Neural cell (in vitro differentiated cells): ENCODE measurements at regions not wholly inside any gene's neighbourhood (a gene's known extent, or its start where the extent isn't known, plus 50 kb on each side); places are given as distances from the start of the nearest gene placed in this dataset.

Source experiments
- H2AFZ ChIP-seq: fragments of 200-600, 300-800 bp; sonication (generic), shearing (Covaris generic); 2 replicates; pipeline ENCODE4 v1.6.0; 2014; ENCODE audit warnings: low read depth, mild to moderate bottlenecking, antibody characterized with exemption, low read length, moderate library complexity
- H3F3A ChIP-seq: fragments of 200-600 bp; shearing (Covaris generic); 2 replicates; pipeline ENCODE4 v1.6.1; 2016; ENCODE audit warnings: mild to moderate bottlenecking, moderate library complexity, mixed read lengths, antibody characterized with exemption, low read length; ENCODE audit not compliant: insufficient read depth, poor library complexity, severe bottlenecking
- H3K27ac ChIP-seq: fragments of 200-600, 300-800 bp; sonication (generic), shearing (Covaris generic); 2 replicates; pipeline ENCODE4 v1.5.1; 2014; ENCODE audit warnings: mild to moderate bottlenecking, low read length, moderate library complexity
- H3K27me3 ChIP-seq: fragments of 300-800, 200-600 bp; sonication (generic), shearing (Covaris generic); 2 replicates; pipeline ENCODE4 v1.6.0; 2014; ENCODE audit warnings: mild to moderate bottlenecking, low read depth, low read length, moderate library complexity; ENCODE audit not compliant: insufficient read depth
- H3K36me3 ChIP-seq: fragments of 300-800, 200-600 bp; sonication (generic), shearing (Covaris generic); 2 replicates; pipeline ENCODE4 v1.5.1; 2014; ENCODE audit warnings: mild to moderate bottlenecking, antibody characterized with exemption, low read length, moderate library complexity; ENCODE audit not compliant: insufficient read depth
- H3K4me2 ChIP-seq: fragments of 300-800, 200-600 bp; sonication (generic), shearing (Covaris generic); 2 replicates; pipeline ENCODE4 v1.6.0; 2014; ENCODE audit warnings: mild to moderate bottlenecking, low read length
- H3K4me3 ChIP-seq: fragments of 300-800, 200-600 bp; sonication (generic), shearing (Covaris generic); 2 replicates; pipeline ENCODE4 v1.5.1; 2014; ENCODE audit warnings: mild to moderate bottlenecking, low read length, moderate library complexity
- H3K79me2 ChIP-seq: fragments of 200-600 bp; shearing (Covaris generic); replicated peaks from 2 replicates; pipeline ENCODE4 v1.6.0; 2014; ENCODE audit warnings: mild to moderate bottlenecking, low read length, moderate library complexity; ENCODE audit not compliant: insufficient read depth
- H3K9ac ChIP-seq: fragments of 300-800, 200-600 bp; sonication (generic), shearing (Covaris generic); 2 replicates; pipeline ENCODE4 v1.6.1; 2016; ENCODE audit warnings: mild to moderate bottlenecking, low read length, mixed read lengths
- H3K9me2 ChIP-seq: fragments of 200-600 bp; shearing (Covaris generic); 2 replicates; pipeline ENCODE4 v1.6.1; 2016; ENCODE audit warnings: mild to moderate bottlenecking, low read length, mixed read lengths; ENCODE audit not compliant: insufficient read depth
- H3K9me3 ChIP-seq: fragments of 200-600, 300-800 bp; sonication (generic), shearing (Covaris generic); 2 replicates; pipeline ENCODE4 v1.6.1; 2016; ENCODE audit warnings: mild to moderate bottlenecking, mixed run types, low read length, moderate library complexity, mixed read lengths
- H4K20me1 ChIP-seq: fragments of 200-600 bp; shearing (Covaris generic); 2 replicates; pipeline ENCODE4 v1.6.1; 2016; ENCODE audit warnings: mild to moderate bottlenecking, mixed run types; ENCODE audit not compliant: insufficient read depth
- EP300 ChIP-seq: fragments of 450-650 bp; conservative IDR thresholded peaks from 2 replicates; pipeline ENCODE4 v1.6.1; 2014; ENCODE audit warnings: antibody characterized with exemption, mild to moderate bottlenecking, moderate library complexity; ENCODE audit not compliant: poor library complexity, severe bottlenecking
- EZH2 ChIP-seq: fragments of 200-600, 300-800 bp; shearing (Covaris generic), sonication (generic); IDR thresholded peaks from 2 replicates; pipeline ENCODE4 v1.6.1; 2014; ENCODE audit warnings: antibody characterized with exemption, low read length, borderline replicate concordance, mild to moderate bottlenecking; ENCODE audit not compliant: insufficient read depth, poor library complexity, severe bottlenecking
- MXI1 ChIP-seq: fragments of 450-650 bp; conservative IDR thresholded peaks from 2 replicates; pipeline ENCODE4 v1.6.1; 2014; ENCODE audit warnings: antibody characterized with exemption, mild to moderate bottlenecking; ENCODE audit not compliant: poor library complexity, severe bottlenecking
- POLR2AphosphoS5 ChIP-seq: IDR thresholded peaks from 2 replicates; pipeline ENCODE4 v1.6.1; 2012
- RAD21 ChIP-seq: fragments of 450-650 bp; conservative IDR thresholded peaks from 2 replicates; pipeline ENCODE4 v1.6.1; 2014; ENCODE audit warnings: antibody characterized with exemption, mild to moderate bottlenecking, moderate library complexity
- SMC3 ChIP-seq: fragments of 450-650 bp; conservative IDR thresholded peaks from 2 replicates; pipeline ENCODE4 v1.6.1; 2014; ENCODE audit warnings: antibody characterized with exemption, mild to moderate bottlenecking, moderate library complexity; ENCODE audit not compliant: poor library complexity
- TAF1 ChIP-seq: IDR thresholded peaks from 2 replicates; pipeline ENCODE4 v1.6.1; 2012; ENCODE audit warnings: low read depth
- TF ChIP-seq, protein P1 (sequence below): IDR thresholded peaks from 2 replicates; pipeline ENCODE4 v1.6.1; 2012; ENCODE audit warnings: borderline replicate concordance
- TF ChIP-seq, protein P2 (sequence below): fragments of 450-650 bp; IDR thresholded peaks from 2 replicates; pipeline ENCODE4 v1.5.1; 2014; ENCODE audit warnings: antibody characterized with exemption, mild to moderate bottlenecking, moderate library complexity; ENCODE audit not compliant: poor library complexity, severe bottlenecking

DNA sequence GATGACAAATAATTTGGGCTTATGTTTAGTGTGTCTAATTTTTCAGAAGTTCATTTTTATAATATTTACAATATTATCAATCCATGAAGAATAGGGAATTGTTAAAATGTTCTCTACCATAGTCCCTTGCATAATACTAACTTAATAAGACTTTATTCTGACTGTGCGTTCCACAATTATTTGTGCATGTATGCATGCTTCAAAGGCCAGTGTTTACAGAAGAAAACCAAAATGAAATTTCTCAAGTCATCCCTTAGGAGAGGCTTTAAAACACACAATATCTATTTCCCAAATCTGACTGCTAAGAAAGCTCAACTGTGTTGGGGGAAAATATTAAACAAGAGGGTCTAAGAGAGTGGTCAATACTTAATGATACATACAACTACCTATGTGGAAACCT lies 226.3 kb upstream of the ANKRD50 start:
- TF ChIP-seq, protein P1, sequence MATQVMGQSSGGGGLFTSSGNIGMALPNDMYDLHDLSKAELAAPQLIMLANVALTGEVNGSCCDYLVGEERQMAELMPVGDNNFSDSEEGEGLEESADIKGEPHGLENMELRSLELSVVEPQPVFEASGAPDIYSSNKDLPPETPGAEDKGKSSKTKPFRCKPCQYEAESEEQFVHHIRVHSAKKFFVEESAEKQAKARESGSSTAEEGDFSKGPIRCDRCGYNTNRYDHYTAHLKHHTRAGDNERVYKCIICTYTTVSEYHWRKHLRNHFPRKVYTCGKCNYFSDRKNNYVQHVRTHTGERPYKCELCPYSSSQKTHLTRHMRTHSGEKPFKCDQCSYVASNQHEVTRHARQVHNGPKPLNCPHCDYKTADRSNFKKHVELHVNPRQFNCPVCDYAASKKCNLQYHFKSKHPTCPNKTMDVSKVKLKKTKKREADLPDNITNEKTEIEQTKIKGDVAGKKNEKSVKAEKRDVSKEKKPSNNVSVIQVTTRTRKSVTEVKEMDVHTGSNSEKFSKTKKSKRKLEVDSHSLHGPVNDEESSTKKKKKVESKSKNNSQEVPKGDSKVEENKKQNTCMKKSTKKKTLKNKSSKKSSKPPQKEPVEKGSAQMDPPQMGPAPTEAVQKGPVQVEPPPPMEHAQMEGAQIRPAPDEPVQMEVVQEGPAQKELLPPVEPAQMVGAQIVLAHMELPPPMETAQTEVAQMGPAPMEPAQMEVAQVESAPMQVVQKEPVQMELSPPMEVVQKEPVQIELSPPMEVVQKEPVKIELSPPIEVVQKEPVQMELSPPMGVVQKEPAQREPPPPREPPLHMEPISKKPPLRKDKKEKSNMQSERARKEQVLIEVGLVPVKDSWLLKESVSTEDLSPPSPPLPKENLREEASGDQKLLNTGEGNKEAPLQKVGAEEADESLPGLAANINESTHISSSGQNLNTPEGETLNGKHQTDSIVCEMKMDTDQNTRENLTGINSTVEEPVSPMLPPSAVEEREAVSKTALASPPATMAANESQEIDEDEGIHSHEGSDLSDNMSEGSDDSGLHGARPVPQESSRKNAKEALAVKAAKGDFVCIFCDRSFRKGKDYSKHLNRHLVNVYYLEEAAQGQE: no peak
- TF ChIP-seq RAD21: no peak
- no peak for TF ChIP-seq EP300
- TF ChIP-seq MXI1: no peak
- TF ChIP-seq SMC3: no peak
- TF ChIP-seq, protein P2, sequence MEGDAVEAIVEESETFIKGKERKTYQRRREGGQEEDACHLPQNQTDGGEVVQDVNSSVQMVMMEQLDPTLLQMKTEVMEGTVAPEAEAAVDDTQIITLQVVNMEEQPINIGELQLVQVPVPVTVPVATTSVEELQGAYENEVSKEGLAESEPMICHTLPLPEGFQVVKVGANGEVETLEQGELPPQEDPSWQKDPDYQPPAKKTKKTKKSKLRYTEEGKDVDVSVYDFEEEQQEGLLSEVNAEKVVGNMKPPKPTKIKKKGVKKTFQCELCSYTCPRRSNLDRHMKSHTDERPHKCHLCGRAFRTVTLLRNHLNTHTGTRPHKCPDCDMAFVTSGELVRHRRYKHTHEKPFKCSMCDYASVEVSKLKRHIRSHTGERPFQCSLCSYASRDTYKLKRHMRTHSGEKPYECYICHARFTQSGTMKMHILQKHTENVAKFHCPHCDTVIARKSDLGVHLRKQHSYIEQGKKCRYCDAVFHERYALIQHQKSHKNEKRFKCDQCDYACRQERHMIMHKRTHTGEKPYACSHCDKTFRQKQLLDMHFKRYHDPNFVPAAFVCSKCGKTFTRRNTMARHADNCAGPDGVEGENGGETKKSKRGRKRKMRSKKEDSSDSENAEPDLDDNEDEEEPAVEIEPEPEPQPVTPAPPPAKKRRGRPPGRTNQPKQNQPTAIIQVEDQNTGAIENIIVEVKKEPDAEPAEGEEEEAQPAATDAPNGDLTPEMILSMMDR: no peak
- TF ChIP-seq TAF1: no peak
- TF ChIP-seq EZH2: no peak
- no peak for TF ChIP-seq POLR2AphosphoS5
- H3K9ac ChIP-seq: no peak overlapping the region
- no peaks in the 10 kb centered on the region for H4K20me1 ChIP-seq
- H3K27me3 ChIP-seq: no peaks in the 10 kb centered on the region
- no peaks in the 10 kb centered on the region for H3F3A ChIP-seq
- H3K9me3 ChIP-seq: no peaks in the 10 kb centered on the region
- no peak overlapping the region for H2AFZ ChIP-seq
- no peak overlapping the region for H3K27ac ChIP-seq
- no peaks in the 10 kb centered on the region for H3K79me2 ChIP-seq
- no peak overlapping the region for H3K4me3 ChIP-seq
- H3K4me2 ChIP-seq: no peak overlapping the region
- H3K9me2 ChIP-seq: no peaks in the 10 kb centered on the region
- H3K36me3 ChIP-seq: no peaks in the 10 kb centered on the region

DNA sequence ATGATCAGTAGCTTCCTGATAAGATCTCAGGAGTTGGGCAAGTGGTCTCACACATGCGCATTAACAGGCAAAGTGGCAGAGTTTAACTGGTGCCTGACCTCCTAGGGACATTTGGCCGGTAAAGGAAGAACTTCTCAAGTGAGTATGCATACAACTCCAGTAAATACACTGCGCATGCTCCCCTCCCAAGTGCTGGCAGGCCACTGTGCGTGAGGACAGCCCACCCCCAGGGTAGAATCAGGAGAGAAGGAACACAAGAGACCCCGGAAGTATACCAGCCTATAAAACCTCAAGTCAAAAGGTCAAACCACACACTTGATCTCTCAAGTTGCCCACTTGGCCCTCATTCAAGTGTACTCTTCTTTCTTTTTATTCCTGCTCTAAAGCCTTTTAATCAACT lies 225.5 kb upstream of the ANKRD50 start:
- H3K4me3 ChIP-seq: no peak overlapping the region
- TF ChIP-seq, protein P2: no peak
- TF ChIP-seq, protein P1: no peak
- no peak for TF ChIP-seq EZH2
- no peak for TF ChIP-seq POLR2AphosphoS5
- TF ChIP-seq EP300: no peak
- TF ChIP-seq SMC3: no peak
- TF ChIP-seq RAD21: no peak
- no peak for TF ChIP-seq TAF1
- no peak for TF ChIP-seq MXI1
- H3F3A ChIP-seq: no peaks in the 10 kb centered on the region
- H3K27ac ChIP-seq: no peak overlapping the region
- H3K36me3 ChIP-seq: no peaks in the 10 kb centered on the region
- no peaks in the 10 kb centered on the region for H4K20me1 ChIP-seq
- no peaks in the 10 kb centered on the region for H3K79me2 ChIP-seq
- no peaks in the 10 kb centered on the region for H3K27me3 ChIP-seq
- H3K9me2 ChIP-seq: no peaks in the 10 kb centered on the region
- H3K9me3 ChIP-seq: no peaks in the 10 kb centered on the region
- H3K4me2 ChIP-seq: no peak overlapping the region
- no peak overlapping the region for H3K9ac ChIP-seq
- no peak overlapping the region for H2AFZ ChIP-seq
